ENCODE measurements at regions not wholly inside any gene's neighbourhood (a gene's known extent, or its start where the extent isn't known, plus 50 kb on each side); places are given as distances from the start of the nearest gene placed in this dataset.

DNA sequence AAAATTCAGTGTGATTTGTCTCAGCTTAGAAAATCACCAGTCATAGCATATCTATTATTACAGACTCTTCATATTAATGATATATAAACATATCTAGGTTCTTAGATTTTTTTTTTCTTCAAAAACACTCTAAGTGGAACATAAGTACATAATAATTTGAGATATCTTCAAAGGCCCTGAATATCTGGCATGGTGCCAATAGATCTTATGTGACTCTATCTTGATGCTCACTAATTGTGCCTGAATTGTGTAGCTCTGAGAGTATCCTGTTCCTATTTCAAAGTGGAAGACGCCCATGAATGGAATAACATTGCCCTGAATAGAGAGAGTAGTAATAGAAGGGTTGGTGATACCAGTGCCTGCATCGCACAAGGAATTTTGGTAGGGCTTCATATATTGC is 1312.7 kb upstream of the USP15 start:
- Histone ChIP-seq H3K4me1 (ENCODE audit: control insufficient read depth, insufficient read depth, low read length) (no peaks in the 10 kb centered on the region), H3K9ac (ENCODE audit: low read length) (no peak overlapping the region), H3K4me3 (ENCODE audit: low read length) (no peak overlapping the region), H3K27me3 (ENCODE audit: control insufficient read depth, insufficient read depth, low read length) (no peaks in the 10 kb centered on the region), H3K27ac (ENCODE audit: low read depth, low read length) (no peak overlapping the region), H3K36me3 (ENCODE audit: control insufficient read depth, insufficient read depth, low read length) (no peaks in the 10 kb centered on the region)

GRCh38 chr12:60967128-60967527 is 1293.1 kb upstream of the USP15 start:
- H3K9ac ChIP-seq (ENCODE audit: low read length): no peak overlapping the region
- no peaks in the 10 kb centered on the region for H3K27me3 ChIP-seq (ENCODE audit: control insufficient read depth, insufficient read depth, low read length)
- H3K4me3 ChIP-seq (ENCODE audit: low read length): no peak overlapping the region
- H3K4me1 ChIP-seq (ENCODE audit: control insufficient read depth, insufficient read depth, low read length): no peaks in the 10 kb centered on the region
- no peaks in the 10 kb centered on the region for H3K36me3 ChIP-seq (ENCODE audit: control insufficient read depth, insufficient read depth, low read length)
- H3K27ac ChIP-seq (ENCODE audit: low read depth, low read length): no peak overlapping the region

DNA sequence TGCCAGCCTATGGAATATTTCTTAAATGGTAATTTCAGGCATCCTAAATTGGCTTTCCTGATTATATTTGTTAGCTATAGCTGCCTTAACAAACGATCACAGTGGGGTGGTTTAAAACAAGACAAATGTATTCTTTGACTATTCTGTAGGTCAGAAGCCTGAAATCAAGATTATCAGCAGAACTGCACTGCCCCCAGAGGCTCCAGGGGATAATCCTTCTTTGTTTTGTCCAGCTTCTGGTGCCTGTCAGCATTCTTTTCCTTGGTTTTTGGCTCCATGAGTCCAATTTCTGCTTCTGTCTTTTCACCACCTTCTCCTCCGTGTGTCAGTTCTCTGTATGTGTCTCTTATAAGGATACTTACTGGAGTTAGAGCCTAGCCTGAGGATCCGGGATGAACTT is 1282.2 kb upstream of the USP15 start:
- Histone ChIP-seq H3K36me3 (ENCODE audit: control insufficient read depth, insufficient read depth, low read length) (no peaks in the 10 kb centered on the region), H3K27me3 (ENCODE audit: control insufficient read depth, insufficient read depth, low read length) (no peaks in the 10 kb centered on the region), H3K27ac (ENCODE audit: low read depth, low read length) (no peak overlapping the region), H3K4me3 (ENCODE audit: low read length) (no peak overlapping the region), H3K4me1 (ENCODE audit: control insufficient read depth, insufficient read depth, low read length) (no peaks in the 10 kb centered on the region), H3K9ac (ENCODE audit: low read length) (no peak overlapping the region)

DNA sequence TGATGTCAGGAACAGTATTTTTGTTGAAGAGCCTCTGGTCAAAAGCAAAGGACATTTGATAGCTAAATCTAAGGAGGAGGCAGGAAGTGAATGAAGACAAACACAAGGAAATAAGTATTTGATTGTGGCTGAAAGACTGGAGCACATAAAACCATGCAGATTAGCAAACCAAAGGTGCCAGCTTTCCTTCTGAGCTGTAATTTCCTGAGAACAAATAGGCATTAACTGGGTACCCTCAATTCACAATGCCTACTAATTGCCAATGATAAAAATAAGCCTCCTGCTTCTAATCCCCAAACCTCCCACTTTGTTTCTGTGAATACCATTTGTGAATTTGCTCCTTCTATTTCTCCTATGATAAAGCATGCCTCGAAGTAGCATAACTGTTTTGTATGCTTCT is 1279.6 kb upstream of the USP15 start:
- Histone ChIP-seq H3K4me3 (ENCODE audit: low read length) (no peak overlapping the region), H3K9ac (ENCODE audit: low read length) (no peak overlapping the region), H3K4me1 (ENCODE audit: control insufficient read depth, insufficient read depth, low read length) (no peaks in the 10 kb centered on the region), H3K36me3 (ENCODE audit: control insufficient read depth, insufficient read depth, low read length) (no peaks in the 10 kb centered on the region), H3K27ac (ENCODE audit: low read depth, low read length) (no peak overlapping the region), H3K27me3 (ENCODE audit: control insufficient read depth, insufficient read depth, low read length) (no peaks in the 10 kb centered on the region)

DNA sequence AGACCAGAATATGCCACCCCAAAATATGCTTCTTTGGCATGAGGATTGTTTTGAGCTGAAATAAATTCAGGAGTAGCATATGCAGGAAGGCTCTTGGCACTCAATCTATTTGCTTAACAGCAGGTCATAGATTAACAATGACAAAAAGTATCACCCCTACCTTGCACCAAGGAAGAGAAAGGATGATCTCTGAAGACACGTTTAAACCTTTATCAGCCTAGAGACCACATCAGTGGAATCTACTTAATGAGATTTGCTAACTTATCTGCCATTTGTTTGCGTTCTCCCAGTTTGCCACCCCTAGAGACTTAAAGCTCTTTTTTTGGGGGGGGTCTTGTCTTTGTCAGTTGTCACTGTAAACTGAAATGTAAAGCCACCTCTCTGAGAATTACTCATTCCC is 1278.7 kb upstream of the USP15 start:
- no peaks in the 10 kb centered on the region for H3K27me3 ChIP-seq (ENCODE audit: control insufficient read depth, insufficient read depth, low read length)
- no peak overlapping the region for H3K27ac ChIP-seq (ENCODE audit: low read depth, low read length)
- no peaks in the 10 kb centered on the region for H3K4me1 ChIP-seq (ENCODE audit: control insufficient read depth, insufficient read depth, low read length)
- no peaks in the 10 kb centered on the region for H3K36me3 ChIP-seq (ENCODE audit: control insufficient read depth, insufficient read depth, low read length)
- H3K4me3 ChIP-seq (ENCODE audit: low read length): no peak overlapping the region
- H3K9ac ChIP-seq (ENCODE audit: low read length): no peak overlapping the region

DNA sequence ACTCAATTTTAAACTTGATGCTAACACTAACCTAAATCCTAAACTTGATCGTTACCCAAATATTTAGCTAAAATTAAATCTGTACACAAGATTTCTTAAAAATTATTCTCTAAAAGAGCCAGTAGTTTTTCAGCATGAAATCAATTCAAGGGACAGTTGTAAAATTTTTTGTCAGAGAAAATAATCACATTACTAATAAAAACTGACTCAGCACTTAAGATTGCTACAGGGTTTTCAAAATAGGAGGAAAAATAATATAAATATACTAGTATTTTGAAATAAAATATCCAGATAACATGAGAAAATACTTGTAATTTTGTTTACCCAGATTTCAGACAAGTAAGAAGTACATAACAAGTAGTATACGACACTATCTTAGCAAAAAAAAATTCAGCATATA is 1268.1 kb upstream of the USP15 start:
- H3K27ac ChIP-seq (ENCODE audit: low read depth, low read length): no peak overlapping the region
- no peaks in the 10 kb centered on the region for H3K4me1 ChIP-seq (ENCODE audit: control insufficient read depth, insufficient read depth, low read length)
- H3K27me3 ChIP-seq (ENCODE audit: control insufficient read depth, insufficient read depth, low read length): no peaks in the 10 kb centered on the region

DNA sequence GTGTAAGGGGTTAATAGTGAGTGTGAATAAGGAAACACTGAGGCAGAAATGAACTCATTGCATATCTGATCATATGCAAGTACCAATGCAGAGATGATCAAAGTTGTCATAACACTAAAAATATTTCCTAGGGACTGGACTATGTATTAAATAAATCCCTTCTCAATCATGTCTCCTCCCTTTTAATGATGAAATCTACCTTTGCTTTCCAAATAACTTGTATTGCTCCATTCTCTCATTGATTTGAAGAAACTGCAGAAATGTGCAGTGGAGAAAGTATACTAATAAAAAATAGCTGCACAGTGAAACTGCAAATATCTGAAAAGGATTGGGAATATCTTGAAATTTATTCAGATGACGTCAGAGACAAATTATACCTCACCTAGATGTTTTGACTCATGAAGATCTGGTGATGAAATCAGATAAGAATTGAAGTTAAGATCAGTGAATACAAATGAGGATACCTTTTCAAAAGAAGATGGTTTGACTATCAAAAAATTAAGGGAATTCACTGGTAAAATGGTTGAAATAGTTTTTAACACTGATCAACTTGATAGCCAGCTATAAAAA is 1264.9 kb upstream of the USP15 start:
- no peaks in the 10 kb centered on the region for H3K27me3 ChIP-seq (ENCODE audit: control insufficient read depth, insufficient read depth, low read length)
- H3K9ac ChIP-seq (ENCODE audit: low read length): no peak overlapping the region
- H3K36me3 ChIP-seq (ENCODE audit: control insufficient read depth, insufficient read depth, low read length): no peaks in the 10 kb centered on the region
- no peak overlapping the region for H3K4me3 ChIP-seq (ENCODE audit: low read length)
- H3K4me1 ChIP-seq (ENCODE audit: control insufficient read depth, insufficient read depth, low read length): no peaks in the 10 kb centered on the region
- H3K27ac ChIP-seq (ENCODE audit: low read depth, low read length): no peak overlapping the region

More for the DNA sequence above, 1268.1 kb upstream of the USP15 start:
- no peak overlapping the region for H3K9ac ChIP-seq (ENCODE audit: low read length)
- H3K4me3 ChIP-seq (ENCODE audit: low read length): no peak overlapping the region
- no peaks in the 10 kb centered on the region for H3K36me3 ChIP-seq (ENCODE audit: control insufficient read depth, insufficient read depth, low read length)

DNA sequence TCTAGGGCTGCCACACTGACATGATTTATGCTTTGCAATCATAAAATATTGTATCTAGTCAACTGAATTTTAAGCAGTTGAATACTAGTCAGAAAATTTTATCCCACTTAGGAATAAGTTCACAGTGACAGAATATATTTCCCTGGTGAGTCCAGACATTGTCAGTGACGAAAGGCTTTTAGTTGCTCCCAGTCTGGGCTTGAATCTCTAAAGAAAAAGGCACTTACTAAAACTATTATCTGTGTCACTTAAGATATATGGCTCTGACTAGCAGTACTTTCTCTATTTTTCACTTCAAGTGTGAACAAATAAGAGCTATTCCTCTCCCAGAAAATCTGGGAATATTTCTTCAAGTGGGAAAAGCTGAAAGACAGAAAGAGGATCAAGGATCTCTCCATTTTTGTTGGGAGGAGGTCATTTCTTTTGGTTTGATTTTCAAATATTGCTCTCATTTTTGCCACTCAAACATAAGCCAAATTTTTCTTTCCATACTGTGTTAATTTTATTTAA is 1262.3 kb upstream of the USP15 start:
- H3K4me3 ChIP-seq (ENCODE audit: low read length): no peak overlapping the region
- H3K27me3 ChIP-seq (ENCODE audit: control insufficient read depth, insufficient read depth, low read length): no peaks in the 10 kb centered on the region

DNA sequence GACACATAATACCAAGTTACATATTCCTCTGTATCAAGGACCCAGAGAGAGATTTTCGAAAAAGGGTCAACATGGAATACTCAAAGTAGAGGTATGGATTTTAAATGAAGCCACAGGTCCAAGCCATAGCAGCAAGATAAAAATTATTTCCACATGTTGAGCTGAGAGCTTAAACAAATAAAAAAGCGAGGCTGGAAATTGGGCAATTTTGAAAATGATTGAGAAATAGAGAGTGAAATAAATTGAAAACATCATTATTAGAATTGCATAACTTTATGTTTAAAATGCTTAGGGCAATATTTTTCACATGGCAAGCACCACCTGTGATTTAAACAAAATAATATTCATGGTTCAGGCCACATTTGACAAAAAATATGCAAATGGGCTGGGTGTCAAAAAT is 1251.0 kb upstream of the USP15 start:
- Histone ChIP-seq H3K27me3 (ENCODE audit: control insufficient read depth, insufficient read depth, low read length) (no peaks in the 10 kb centered on the region), H3K4me3 (ENCODE audit: low read length) (no peak overlapping the region), H3K9ac (ENCODE audit: low read length) (no peak overlapping the region), H3K4me1 (ENCODE audit: control insufficient read depth, insufficient read depth, low read length) (no peaks in the 10 kb centered on the region), H3K27ac (ENCODE audit: low read depth, low read length) (no peak overlapping the region), H3K36me3 (ENCODE audit: control insufficient read depth, insufficient read depth, low read length) (no peaks in the 10 kb centered on the region)

More for the DNA sequence above, 1262.3 kb upstream of the USP15 start:
- Histone ChIP-seq H3K4me1 (ENCODE audit: control insufficient read depth, insufficient read depth, low read length) (no peaks in the 10 kb centered on the region), H3K36me3 (ENCODE audit: control insufficient read depth, insufficient read depth, low read length) (no peaks in the 10 kb centered on the region), H3K9ac (ENCODE audit: low read length) (no peak overlapping the region), H3K27ac (ENCODE audit: low read depth, low read length) (no peak overlapping the region)

GRCh38 chr12:61011767-61012423 is 1248.3 kb upstream of the USP15 start:
- Histone ChIP-seq H3K9ac (ENCODE audit: low read length) (no peak overlapping the region), H3K36me3 (ENCODE audit: control insufficient read depth, insufficient read depth, low read length) (no peaks in the 10 kb centered on the region), H3K4me3 (ENCODE audit: low read length) (no peak overlapping the region), H3K4me1 (ENCODE audit: control insufficient read depth, insufficient read depth, low read length) (no peaks in the 10 kb centered on the region), H3K27ac (ENCODE audit: low read depth, low read length) (no peak overlapping the region), H3K27me3 (ENCODE audit: control insufficient read depth, insufficient read depth, low read length) (no peaks in the 10 kb centered on the region)

GRCh38 chr12:61018571-61018970 is 1241.6 kb upstream of the USP15 start:
- no peaks in the 10 kb centered on the region for H3K36me3 ChIP-seq (ENCODE audit: control insufficient read depth, insufficient read depth, low read length)
- no peak overlapping the region for H3K4me3 ChIP-seq (ENCODE audit: low read length)
- H3K27me3 ChIP-seq (ENCODE audit: control insufficient read depth, insufficient read depth, low read length): no peaks in the 10 kb centered on the region
- H3K4me1 ChIP-seq (ENCODE audit: control insufficient read depth, insufficient read depth, low read length): no peaks in the 10 kb centered on the region
- no peak overlapping the region for H3K27ac ChIP-seq (ENCODE audit: low read depth, low read length)
- H3K9ac ChIP-seq (ENCODE audit: low read length): no peak overlapping the region

DNA sequence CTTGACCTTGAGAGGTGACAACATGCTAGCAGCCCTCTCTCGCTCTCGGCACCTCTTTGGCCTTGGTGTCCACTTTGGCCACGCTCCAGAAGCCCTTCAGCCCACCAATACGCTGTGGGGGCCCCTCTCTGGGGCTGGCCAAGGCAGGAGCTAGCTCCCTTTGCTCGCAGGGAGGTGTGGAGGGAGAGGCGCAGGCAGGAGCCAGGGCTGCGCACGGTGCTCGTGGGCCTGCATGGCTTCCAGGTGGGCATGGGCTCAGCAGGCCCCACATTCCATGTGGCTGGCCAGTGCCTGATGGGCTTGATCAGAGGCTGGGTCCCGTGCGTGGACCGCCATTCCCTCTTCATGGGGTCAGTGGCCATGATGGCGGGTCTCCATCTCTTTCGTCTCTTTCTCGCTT is 1237.0 kb upstream of the USP15 start:
- H3K4me1 ChIP-seq (ENCODE audit: control insufficient read depth, insufficient read depth, low read length): no peaks in the 10 kb centered on the region
- H3K36me3 ChIP-seq (ENCODE audit: control insufficient read depth, insufficient read depth, low read length): no peaks in the 10 kb centered on the region
- no peak overlapping the region for H3K4me3 ChIP-seq (ENCODE audit: low read length)
- no peak overlapping the region for H3K9ac ChIP-seq (ENCODE audit: low read length)
- H3K27ac ChIP-seq (ENCODE audit: low read depth, low read length): no peak overlapping the region
- H3K27me3 ChIP-seq (ENCODE audit: control insufficient read depth, insufficient read depth, low read length): no peaks in the 10 kb centered on the region

DNA sequence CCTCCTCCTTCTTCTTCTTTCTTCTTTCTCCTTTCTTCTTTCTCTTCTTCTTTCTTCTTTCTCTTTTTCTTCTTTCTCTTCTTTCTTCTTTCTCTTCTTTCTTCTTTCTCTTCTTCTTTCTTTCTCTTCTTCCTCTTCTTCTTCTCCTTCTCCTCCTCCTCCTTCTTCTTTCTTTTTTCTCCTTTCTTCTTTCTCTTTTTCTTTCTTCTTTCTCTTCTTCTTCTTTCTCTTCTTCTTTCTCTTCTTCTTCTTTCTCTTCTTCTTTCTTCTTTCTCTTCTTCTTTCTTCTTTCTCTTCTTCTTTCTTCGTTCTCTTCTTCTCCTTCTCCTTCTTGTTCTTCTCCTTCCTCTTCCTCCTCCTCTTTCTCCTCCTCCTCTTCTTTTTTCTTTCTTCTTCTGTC is 1230.7 kb upstream of the USP15 start:
- H3K9ac ChIP-seq (ENCODE audit: low read length): no peak overlapping the region
- no peaks in the 10 kb centered on the region for H3K27me3 ChIP-seq (ENCODE audit: control insufficient read depth, insufficient read depth, low read length)
- no peaks in the 10 kb centered on the region for H3K36me3 ChIP-seq (ENCODE audit: control insufficient read depth, insufficient read depth, low read length)
- no peak overlapping the region for H3K27ac ChIP-seq (ENCODE audit: low read depth, low read length)
- no peaks in the 10 kb centered on the region for H3K4me1 ChIP-seq (ENCODE audit: control insufficient read depth, insufficient read depth, low read length)
- H3K4me3 ChIP-seq (ENCODE audit: low read length): no peak overlapping the region
